Neuronal stem cell (in vitro differentiated cells): ENCODE measurements at regions not wholly inside any gene's neighbourhood (a gene's known extent, or its start where the extent isn't known, plus 50 kb on each side); places are given as distances from the start of the nearest gene placed in this dataset.

Source experiments
- DNase-seq: peaks from one replicate; pipeline ENCODE4 v3.0.0-alpha.2; 2013; ENCODE audit warnings: low spot score
- H2AFZ ChIP-seq: one replicate; pipeline ENCODE4 v1.6.1; 2013; ENCODE audit warnings: mild to moderate bottlenecking, low read length, inconsistent platforms
- H2AK5ac ChIP-seq: 2 replicates; pipeline ENCODE4 v1.6.1; 2013; ENCODE audit warnings: low read depth, mild to moderate bottlenecking, inconsistent platforms, low read length, moderate library complexity, mixed read lengths
- H2BK120ac ChIP-seq: 2 replicates; pipeline ENCODE4 v1.6.1; 2013; ENCODE audit warnings: low read depth, mild to moderate bottlenecking, inconsistent platforms, low read length, moderate library complexity, mixed read lengths
- H2BK12ac ChIP-seq: one replicate; pipeline ENCODE4 v1.6.1; 2013; ENCODE audit warnings: low read length, inconsistent platforms
- H2BK15ac ChIP-seq: 2 replicates; pipeline ENCODE4 v1.6.1; 2013; ENCODE audit warnings: mild to moderate bottlenecking, low read length, inconsistent platforms, mixed read lengths
- H2BK5ac ChIP-seq: one replicate; pipeline ENCODE4 v1.6.1; 2013; ENCODE audit warnings: inconsistent platforms, mild to moderate bottlenecking, low read length, moderate library complexity
- H3K14ac ChIP-seq: one replicate; pipeline ENCODE4 v1.6.1; 2013; ENCODE audit warnings: low read length, inconsistent platforms
- H3K18ac ChIP-seq: 2 replicates; pipeline ENCODE4 v1.6.1; 2013; ENCODE audit warnings: low read length, inconsistent platforms
- H3K23ac ChIP-seq: 2 replicates; pipeline ENCODE4 v1.6.1; 2013; ENCODE audit warnings: low read depth, mild to moderate bottlenecking, mixed read lengths, low read length, inconsistent platforms; ENCODE audit not compliant: poor library complexity
- H3K27ac ChIP-seq: replicated peaks from 3 replicates; pipeline ENCODE4 v1.5.1; 2013; ENCODE audit warnings: low read length, inconsistent platforms
- H3K27me3 ChIP-seq, 3 experiments: 2 replicates each; pipeline ENCODE4 v1.6.1; 2013; ENCODE audit warnings: low read length in 3 of 3, mild to moderate bottlenecking in 2 of 3, inconsistent platforms in 1 of 3, low read depth in 1 of 3, mixed read lengths in 1 of 3, moderate library complexity in 1 of 3; ENCODE audit not compliant: control insufficient read depth in 3 of 3, insufficient read depth in 3 of 3
- H3K36me3 ChIP-seq, 2 donors: replicated peaks in 1 of 2; 2 replicates each; pipeline ENCODE4 v1.6.1; 2013; ENCODE audit warnings: low read length in 2 of 2; ENCODE audit not compliant: control insufficient read depth in 2 of 2, insufficient read depth in 2 of 2
- H3K4ac ChIP-seq: 2 replicates; pipeline ENCODE4 v1.6.1; 2013; ENCODE audit warnings: inconsistent platforms, mild to moderate bottlenecking, low read length, moderate library complexity
- H3K4me1 ChIP-seq, 2 donors: 1 replicate in 1 of 2; 2 replicates in 1 of 2; pipeline ENCODE4 v1.6.1; 2013; ENCODE audit warnings: low read length in 2 of 2, low read depth in 1 of 2; ENCODE audit not compliant: control insufficient read depth in 2 of 2, insufficient read depth in 1 of 2
- H3K4me2 ChIP-seq: one replicate; pipeline ENCODE4 v1.6.1; 2013; ENCODE audit warnings: mild to moderate bottlenecking, low read length, inconsistent platforms; ENCODE audit not compliant: insufficient read depth, poor library complexity, severe bottlenecking
- H3K4me3 ChIP-seq, 2 donors: 2 replicates each; pipeline ENCODE4 v1.5.1; 2013; ENCODE audit warnings: low read length in 2 of 2, mild to moderate bottlenecking in 2 of 2, inconsistent platforms in 1 of 2, moderate library complexity in 1 of 2
- H3K79me1 ChIP-seq: one replicate; pipeline ENCODE4 v1.6.1; 2013; ENCODE audit warnings: low read depth, mild to moderate bottlenecking, inconsistent platforms, low read length, moderate library complexity
- H3K9ac ChIP-seq: one replicate; pipeline ENCODE4 v1.6.1; 2013; ENCODE audit warnings: mild to moderate bottlenecking, low read depth, low read length, inconsistent platforms; ENCODE audit not compliant: poor library complexity
- H3K9me3 ChIP-seq, 2 donors: replicated peaks in 1 of 2; 2 replicates each; pipeline versions ENCODE3 to v1.6.1; 2013; ENCODE audit warnings: low read length in 2 of 2, mild to moderate bottlenecking in 2 of 2, inconsistent platforms in 1 of 2, low read depth in 1 of 2, mixed read lengths in 1 of 2, moderate library complexity in 1 of 2; ENCODE audit not compliant: control insufficient read depth in 2 of 2, insufficient read depth in 1 of 2
- H4K8ac ChIP-seq: one replicate; pipeline ENCODE4 v1.6.1; 2013; ENCODE audit warnings: low read depth, mild to moderate bottlenecking, inconsistent platforms, low read length, moderate library complexity
- H4K91ac ChIP-seq: one replicate; pipeline ENCODE4 v1.6.1; 2013; ENCODE audit warnings: low read length, low read depth, mild to moderate bottlenecking, inconsistent platforms; ENCODE audit not compliant: poor library complexity
- WGBS, 2 donors: extraction: QIAGEN DNeasy Blood & Tissue Kit; methylation state at CpG; one replicate each; pipeline ENCODE4 v1.1.7; 2013; ENCODE audit warnings: missing lambda C conversion rate in 2 of 2, mixed read lengths in 1 of 2; ENCODE audit not compliant: insufficient read length in 2 of 2, insufficient replicate concordance in 1 of 2; ENCODE audit errors: extremely low coverage in 2 of 2; 5-methylcytosine and 5-hydroxymethylcytosine counted together

GRCh38 chr21:35349376-35350080 lies 300.4 kb upstream of the RUNX1 start:
- Histone ChIP-seq H2BK5ac (no peak overlapping the region), H3K27me3 (no peaks in the 10 kb centered on the region), H4K91ac (no peak overlapping the region), H2AFZ (no peak overlapping the region), H3K4me1 (peaks cover 0 to 1% of the 10 kb centered on the region in 2 donors), H3K36me3 (no peaks in the 10 kb centered on the region), H4K8ac (no peak overlapping the region), H3K27ac (no peak overlapping the region), H2BK120ac (no peak overlapping the region), H3K18ac (no peak overlapping the region), H3K14ac (no peak overlapping the region), H3K9ac (no peak overlapping the region), H3K9me3 (no peaks in the 10 kb centered on the region), H3K79me1 (no peaks in the 10 kb centered on the region), H2AK5ac (no peak overlapping the region), H3K4me3 (no peak overlapping the region), H2BK12ac (no peak overlapping the region), H3K4ac (no peak overlapping the region), H3K23ac (no peak overlapping the region), H2BK15ac (no peak overlapping the region), H3K4me2 (no peak overlapping the region)
- no CpG with 5 or more reads among the region's 9 CpGs for whole genome bisulfite sequencing, 2 donors
- no peak for DNase-seq

- no peak overlapping the region for H2BK120ac ChIP-seq
Measured at GRCh38 chr21:35348686-35349085, 299.6 kb upstream of the RUNX1 start.

GRCh38 chr21:35346697-35347096 lies 297.6 kb upstream of the RUNX1 start:
- H2BK15ac ChIP-seq: no peak overlapping the region
- no peak overlapping the region for H3K9ac ChIP-seq
- H3K36me3 ChIP-seq: no peaks in the 10 kb centered on the region
- no peak for DNase-seq
- H3K9me3 ChIP-seq: no peaks in the 10 kb centered on the region
- no peak overlapping the region for H3K4me3 ChIP-seq
- no peak overlapping the region for H3K27ac ChIP-seq
- no peak overlapping the region for H2BK120ac ChIP-seq
- H3K79me1 ChIP-seq: no peaks in the 10 kb centered on the region
- no peak overlapping the region for H2AK5ac ChIP-seq
- no peaks in the 10 kb centered on the region for H3K27me3 ChIP-seq
- H3K14ac ChIP-seq: no peak overlapping the region
- no peak overlapping the region for H3K23ac ChIP-seq
- H3K4me1 ChIP-seq: peaks cover 0 to 1% of the 10 kb centered on the region in 2 donors
- H4K91ac ChIP-seq: no peak overlapping the region
- no peak overlapping the region for H4K8ac ChIP-seq
- no peak overlapping the region for H3K4me2 ChIP-seq
- WGBS, 2 donors: no CpG with 5 or more reads among the region's 4 CpGs
- H2BK5ac ChIP-seq: no peak overlapping the region
- H2AFZ ChIP-seq: no peak overlapping the region
- H3K4ac ChIP-seq: no peak overlapping the region
- no peak overlapping the region for H2BK12ac ChIP-seq
- no peak overlapping the region for H3K18ac ChIP-seq

More at GRCh38 chr21:35348686-35349085, 299.6 kb upstream of the RUNX1 start:
- no peak overlapping the region for H2AK5ac ChIP-seq
- no peak overlapping the region for H3K4ac ChIP-seq
- H3K9me3 ChIP-seq: no peaks in the 10 kb centered on the region
- H3K23ac ChIP-seq: no peak overlapping the region
- no peak overlapping the region for H2BK5ac ChIP-seq
- no peak overlapping the region for H3K14ac ChIP-seq
- H2BK12ac ChIP-seq: no peak overlapping the region
- no peaks in the 10 kb centered on the region for H3K36me3 ChIP-seq
- no peak overlapping the region for H2AFZ ChIP-seq
- no peaks in the 10 kb centered on the region for H3K27me3 ChIP-seq
- peaks cover 0 to 1% of the 10 kb centered on the region in 2 donors for H3K4me1 ChIP-seq
- no peak overlapping the region for H2BK15ac ChIP-seq
- H3K27ac ChIP-seq: no peak overlapping the region
- H4K8ac ChIP-seq: no peak overlapping the region
- DNase-seq: no peak
- H3K79me1 ChIP-seq: no peaks in the 10 kb centered on the region
- no peak overlapping the region for H3K4me3 ChIP-seq
- no CpG with 5 or more reads among the region's 1 CpG for WGBS, 2 donors
- H3K18ac ChIP-seq: no peak overlapping the region
- H4K91ac ChIP-seq: no peak overlapping the region
- H3K9ac ChIP-seq: no peak overlapping the region
- no peak overlapping the region for H3K4me2 ChIP-seq

- H3K4me2 ChIP-seq: no peak overlapping the region
- no peak overlapping the region for H2AFZ ChIP-seq
- no peak overlapping the region for H3K23ac ChIP-seq
- no peak overlapping the region for H4K8ac ChIP-seq
- no peak overlapping the region for H3K27ac ChIP-seq
- no peak overlapping the region for H3K18ac ChIP-seq
- no peaks in the 10 kb centered on the region for H3K4me1 ChIP-seq
- no peak overlapping the region for H2AK5ac ChIP-seq
- no peak overlapping the region for H3K4me3 ChIP-seq
- H3K14ac ChIP-seq: no peak overlapping the region
- no peak for DNase-seq
- no peak overlapping the region for H2BK5ac ChIP-seq
- H4K91ac ChIP-seq: no peak overlapping the region
- H2BK15ac ChIP-seq: no peak overlapping the region
- H2BK120ac ChIP-seq: no peak overlapping the region
- no peaks in the 10 kb centered on the region for H3K36me3 ChIP-seq
- no peaks in the 10 kb centered on the region for H3K9me3 ChIP-seq
- no peak overlapping the region for H3K4ac ChIP-seq
- H2BK12ac ChIP-seq: no peak overlapping the region
- no peak overlapping the region for H3K9ac ChIP-seq
- no peaks in the 10 kb centered on the region for H3K27me3 ChIP-seq
- no peaks in the 10 kb centered on the region for H3K79me1 ChIP-seq
Measured at GRCh38 chr21:35345954-35346353, 296.9 kb upstream of the RUNX1 start.
